RPMI7951 (cell line): ENCODE measurements at regions not wholly inside any gene's neighbourhood (a gene's known extent, or its start where the extent isn't known, plus 50 kb on each side); places are given as distances from the start of the nearest gene placed in this dataset.

ENCODE experiments used
- DNase-seq: peaks from one replicate; pipeline ENCODE4 v3.0.0-alpha.2; 2012; ENCODE audit warnings: low read depth

- DNase-seq: no peak
These were observed 377.1 kb upstream of the LCORL start for GRCh38 chr4:18398661-18399060.

DNA sequence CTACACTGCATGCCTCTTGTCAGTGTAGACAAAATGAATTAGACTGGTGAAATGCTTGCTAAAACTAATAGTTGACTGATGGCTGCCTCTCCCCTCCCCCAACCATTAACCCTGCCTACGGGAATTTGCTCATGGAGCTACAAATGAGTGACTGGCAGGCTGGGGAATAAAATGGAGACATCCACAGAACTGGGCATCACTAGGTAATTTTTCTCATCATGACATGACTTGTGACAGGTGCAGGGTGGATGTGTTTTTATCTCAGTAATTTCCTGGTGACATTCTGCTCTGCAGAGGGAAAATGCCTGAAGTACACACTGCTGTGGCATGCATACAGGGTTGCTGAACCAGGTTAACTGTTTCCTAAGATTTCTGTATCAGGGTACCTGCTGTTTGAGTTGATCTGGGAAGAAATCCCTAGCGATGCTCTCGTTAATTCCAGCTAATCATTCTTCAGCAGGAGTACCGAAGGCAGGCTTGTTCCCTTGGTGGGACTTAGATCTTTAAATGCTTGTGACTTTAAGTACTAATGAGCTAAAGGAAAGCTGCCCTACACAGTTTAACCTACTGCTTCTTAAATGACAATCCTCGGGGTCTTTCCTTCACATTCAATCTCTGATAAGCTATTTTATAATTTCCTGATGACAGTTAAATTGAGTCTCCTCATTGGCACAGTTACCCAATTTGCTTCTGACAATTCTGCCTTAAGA, 376.3 kb upstream of the LCORL start:
- DNase-seq: no peak

DNA sequence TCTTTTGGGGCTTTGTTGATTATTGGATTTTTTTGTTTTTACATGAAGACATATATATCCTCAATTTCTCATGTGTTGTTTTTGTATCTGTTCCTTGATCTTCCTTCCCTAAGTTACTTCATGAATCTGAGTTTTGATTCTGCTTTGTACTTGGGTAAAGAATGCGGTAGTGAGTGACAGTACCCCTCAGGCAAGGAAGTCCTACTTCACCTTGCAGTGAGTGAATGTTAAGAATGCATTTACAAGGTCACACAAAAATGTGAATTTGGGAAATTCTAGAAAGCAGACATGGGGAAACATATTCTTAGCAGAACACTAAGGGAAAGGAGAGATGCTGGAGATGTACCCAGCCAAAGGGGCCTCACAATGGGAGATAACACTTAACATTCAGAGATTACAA, 373.1 kb upstream of the LCORL start:
- DNase-seq: no peak

GRCh38 chr4:18391354-18391728, 369.8 kb upstream of the LCORL start:
- DNase-seq: no peak

- peak; percentile 67 for DNase-seq
These were observed 369.2 kb upstream of the LCORL start for GRCh38 chr4:18390655-18391353.

- DNase-seq: no peak
These were observed 367.6 kb upstream of the LCORL start for GRCh38 chr4:18389115-18389514.

GRCh38 chr4:18388039-18388438, 366.5 kb upstream of the LCORL start:
- DNase-seq: peak; percentile 6

DNA sequence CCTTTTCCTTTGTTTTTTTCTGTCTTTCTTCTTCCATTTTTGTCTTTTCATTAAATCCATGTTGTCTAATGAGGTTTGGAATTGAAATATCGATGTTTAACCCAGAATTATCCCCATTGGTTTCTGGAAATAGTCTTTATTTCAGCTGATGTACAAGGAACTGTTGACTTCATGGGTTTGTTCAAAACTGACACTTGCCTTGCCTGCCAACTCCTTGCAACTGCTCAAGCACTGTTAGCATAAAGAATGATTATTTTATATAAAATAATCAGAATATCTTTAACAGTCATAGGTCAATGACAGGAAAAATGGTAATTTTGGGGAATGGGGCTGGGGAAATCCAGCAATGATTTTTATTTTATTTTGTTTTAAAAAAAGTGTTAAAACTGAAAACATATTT, 359.6 kb upstream of the LCORL start:
- DNase-seq: no peak

DNA sequence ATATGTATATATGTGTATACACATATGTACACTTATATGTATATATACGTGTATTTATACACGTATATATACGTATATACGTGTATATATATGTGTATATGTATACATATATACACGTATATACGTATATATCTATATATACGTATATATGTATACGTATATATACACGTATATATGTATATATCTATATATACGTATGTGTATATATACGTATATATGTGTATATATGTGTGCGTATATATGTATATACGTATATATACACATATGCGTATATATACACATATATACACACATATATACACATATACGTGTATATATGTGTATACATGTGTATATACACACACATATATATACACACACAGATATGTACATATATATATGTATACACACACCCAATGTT, 348.0 kb upstream of the LCORL start:
- no peak for DNase-seq

DNA sequence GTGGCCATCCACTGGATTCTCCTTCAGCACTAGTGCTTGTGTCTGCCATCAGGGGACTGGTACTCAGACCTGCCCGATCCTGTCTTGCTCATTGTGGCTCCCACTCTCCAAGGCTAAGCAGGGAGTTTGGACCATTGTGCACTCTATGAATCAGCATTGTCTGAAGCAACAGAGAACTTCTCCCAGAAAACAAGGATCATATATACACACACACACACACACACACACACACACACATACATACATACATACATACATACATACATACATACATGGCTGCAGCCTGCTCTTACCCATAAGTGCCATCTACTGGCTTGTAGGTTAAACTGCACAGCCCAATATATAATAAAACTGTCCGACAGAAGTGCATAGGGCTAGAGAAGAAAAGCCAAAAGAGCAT, 345.3 kb upstream of the LCORL start:
- DNase-seq: peak; percentile 35

GRCh38 chr4:18366136-18366535, 344.6 kb upstream of the LCORL start:
- no peak for DNase-seq

- DNase-seq: no peak
These were observed 322.0 kb upstream of the LCORL start for GRCh38 chr4:18343581-18343980.

GRCh38 chr4:18342847-18343246, 321.3 kb upstream of the LCORL start:
- DNase-seq: no peak

GRCh38 chr4:18321956-18322530, 300.5 kb upstream of the LCORL start:
- no peak for DNase-seq

GRCh38 chr4:18319431-18319830, 297.9 kb upstream of the LCORL start:
- DNase-seq: no peak

DNA sequence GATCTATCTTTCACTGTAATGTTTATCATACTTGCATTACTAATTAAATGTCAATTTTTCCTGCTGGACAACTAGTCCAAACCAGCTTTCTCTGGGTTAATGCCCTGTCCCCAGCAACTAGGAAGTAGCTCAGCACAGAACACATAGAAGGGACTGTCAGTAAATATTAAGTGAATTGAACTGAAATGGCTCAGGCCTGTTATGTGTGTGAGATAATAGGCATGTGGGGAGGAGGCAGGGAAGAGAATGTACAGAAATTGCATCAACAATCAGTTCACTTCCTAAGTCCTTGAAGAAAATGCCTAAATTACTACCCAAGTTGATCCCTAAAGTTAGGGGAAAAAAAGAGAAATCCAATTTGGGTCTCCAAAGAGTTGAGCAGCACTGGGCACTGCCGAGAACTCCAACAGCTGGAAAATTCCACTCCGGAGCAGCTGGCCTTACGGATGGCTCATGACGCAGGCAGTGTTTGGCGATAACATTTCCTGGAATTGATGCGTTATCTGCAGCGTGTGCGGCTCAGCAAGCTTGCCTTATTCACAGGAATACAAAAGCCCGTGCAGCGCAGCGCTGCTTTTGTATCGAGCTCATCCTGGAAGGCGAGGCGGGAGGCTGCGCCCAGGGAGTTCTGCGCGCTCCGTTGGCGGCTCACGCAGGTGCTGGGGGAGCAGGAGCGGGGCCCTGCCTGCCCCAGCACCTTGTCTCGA, 297.3 kb upstream of the LCORL start:
- no peak for DNase-seq

DNA sequence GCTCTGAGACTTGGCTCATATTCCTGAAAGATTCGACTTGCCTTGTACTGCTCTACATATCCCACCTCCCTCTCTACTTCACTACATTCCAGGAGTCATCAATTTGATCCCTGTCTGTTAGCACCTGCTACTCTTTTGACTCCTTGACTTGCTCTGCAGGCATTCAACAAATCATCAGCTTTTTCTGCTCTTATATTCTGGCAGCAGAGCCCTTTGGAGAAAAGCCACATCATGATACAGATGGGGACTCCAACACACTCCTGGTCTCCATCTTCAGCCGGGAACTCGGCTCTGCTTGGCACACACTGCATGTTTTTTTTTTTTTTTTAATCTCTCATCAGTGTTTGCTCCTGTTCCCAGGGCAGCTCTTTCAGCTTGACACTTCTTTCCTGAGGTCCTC, 293.2 kb upstream of the LCORL start:
- DNase-seq: no peak

GRCh38 chr4:18297684-18298083, 276.1 kb upstream of the LCORL start:
- DNase-seq: no peak

DNA sequence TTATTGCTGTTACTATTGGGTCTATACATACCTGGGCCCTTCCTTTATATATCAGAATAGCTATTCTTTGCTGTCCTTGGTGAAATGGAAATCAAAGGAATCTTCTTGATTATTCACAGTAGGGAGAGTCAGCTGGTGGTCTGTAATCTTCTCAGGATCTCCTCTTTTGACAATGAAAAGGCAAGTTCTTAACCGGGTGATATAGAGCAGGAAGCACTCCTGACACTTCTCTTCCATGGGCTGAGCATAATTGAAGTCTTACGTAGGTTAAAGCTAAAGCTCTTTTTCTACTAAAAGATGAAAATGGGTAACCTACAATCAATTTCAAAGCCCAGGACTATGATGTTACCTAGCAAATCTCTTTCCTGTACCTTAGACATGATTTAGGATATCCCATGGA, 274.9 kb upstream of the LCORL start:
- DNase-seq: no peak

DNA sequence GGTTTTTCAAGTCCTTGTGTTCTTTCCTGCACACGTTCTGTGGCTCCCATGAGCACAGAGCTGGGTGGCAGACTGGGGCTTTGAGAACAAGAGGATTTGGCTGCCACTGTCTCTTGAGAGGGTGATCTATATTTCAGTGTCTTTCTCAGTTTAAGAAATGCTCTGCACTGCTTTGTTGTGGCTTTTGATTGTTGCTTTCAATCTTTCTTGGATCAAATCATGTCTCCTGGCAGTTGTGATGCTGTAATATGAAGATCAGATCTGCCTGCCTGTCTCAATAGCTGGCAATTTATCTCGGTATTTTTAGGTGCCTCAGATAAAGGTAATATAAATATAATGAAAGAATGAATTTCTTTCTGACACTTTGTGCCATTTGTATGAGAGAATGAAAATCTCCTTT, 273.3 kb upstream of the LCORL start:
- no peak for DNase-seq

DNA sequence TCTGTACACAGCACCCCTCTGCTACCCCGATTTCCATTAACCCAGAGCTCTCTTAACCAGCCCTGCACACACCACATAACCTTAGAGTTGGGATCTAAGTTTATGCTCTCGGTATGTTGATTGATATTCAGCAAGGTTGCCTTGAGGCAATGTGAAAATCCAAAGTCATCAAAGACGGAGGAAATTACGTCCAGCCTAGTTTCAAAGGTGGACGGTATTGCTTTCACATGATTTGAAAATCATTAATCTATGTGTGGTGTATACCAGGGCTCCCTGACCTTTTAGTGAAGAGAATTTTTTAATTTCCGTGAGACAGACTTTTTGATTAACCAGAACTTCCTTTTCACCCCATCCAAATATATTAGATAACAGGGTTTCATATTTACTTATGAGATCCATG, 272.5 kb upstream of the LCORL start:
- no peak for DNase-seq

GRCh38 chr4:18292411-18292810, 270.9 kb upstream of the LCORL start:
- DNase-seq: no peak

DNA sequence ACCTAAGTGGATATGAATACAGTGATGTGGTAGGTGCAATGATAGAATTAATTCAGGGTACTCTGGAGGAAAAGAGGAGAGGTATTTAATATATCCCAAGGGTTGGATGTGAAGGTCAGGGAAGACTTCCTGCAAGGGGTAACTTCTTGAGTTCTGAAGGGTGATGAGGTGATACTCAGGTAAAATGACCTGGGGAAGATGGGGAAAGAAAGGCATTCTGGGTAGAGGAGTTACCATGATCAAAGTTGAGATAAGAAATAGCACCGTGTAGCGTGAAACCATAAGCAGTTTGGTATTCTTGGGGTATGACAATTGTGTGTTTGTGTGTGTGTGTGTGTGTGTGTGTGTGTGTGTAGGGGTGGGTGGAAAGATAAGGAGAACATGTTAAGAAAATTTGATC, 270.4 kb upstream of the LCORL start:
- DNase-seq: no peak
